MG63 (cell line): ENCODE measurements at regions not wholly inside any gene's neighbourhood (a gene's known extent, or its start where the extent isn't known, plus 50 kb on each side); places are given as distances from the start of the nearest gene placed in this dataset.
"Not testable (repeated sequence)": the region's sequence is repeated elsewhere in the genome, so short reads cannot be mapped to it uniquely, and the experiment has no call there.

Source experiments
- DNase-seq: peaks from one replicate; pipeline ENCODE4 v3.0.0-alpha.2; 2020
- H3K27me3 ChIP-seq: fragments of 250-450 bp; sonication (Bioruptor Pico); 2 replicates; pipeline ENCODE4 v1.5.1; 2020; ENCODE audit warnings: mild to moderate bottlenecking, moderate library complexity
- H3K36me3 ChIP-seq: fragments of 250-450 bp; sonication (Bioruptor Pico); 2 replicates; pipeline ENCODE4 v1.5.1; 2020; ENCODE audit warnings: mild to moderate bottlenecking, moderate library complexity
- H3K4me3 ChIP-seq: fragments of 250-450 bp; sonication (Bioruptor Pico); 2 replicates; pipeline ENCODE4 v1.5.1; 2020; ENCODE audit warnings: mild to moderate bottlenecking, moderate library complexity
- H3K9me3 ChIP-seq: fragments of 250-450 bp; sonication (Bioruptor Pico); 2 replicates; pipeline ENCODE4 v1.5.1; 2020; ENCODE audit warnings: mild to moderate bottlenecking, moderate library complexity

GRCh38 chrX:1751781-1752180, 136.9 kb downstream of the ASMT start:
- H3K4me3 ChIP-seq: no peak overlapping the region
- no peaks in the 10 kb centered on the region for H3K36me3 ChIP-seq
- DNase-seq: peak; percentile 73
- peaks cover 2% of the 10 kb centered on the region; the same call in 1 of the 2 replicates for H3K9me3 ChIP-seq
- H3K27me3 ChIP-seq: no peaks in the 10 kb centered on the region

- not testable (repeated sequence) for H3K4me3 ChIP-seq, H3K36me3 ChIP-seq, H3K9me3 ChIP-seq, DNase-seq, H3K27me3 ChIP-seq
These were observed 137.9 kb downstream of the ASMT start for GRCh38 chrX:1752799-1753198.

- peaks cover 17% of the 10 kb centered on the region for H3K9me3 ChIP-seq
- DNase-seq: peak; percentile 92
- no peaks in the 10 kb centered on the region for H3K27me3 ChIP-seq
- no peaks in the 10 kb centered on the region for H3K36me3 ChIP-seq
- H3K4me3 ChIP-seq: peak overlapping the region; percentile 11
These were observed 139.2 kb downstream of the ASMT start for GRCh38 chrX:1754077-1754476.

GRCh38 chrX:1763294-1763693, 148.4 kb downstream of the ASMT start:
- peak; percentile 30 for DNase-seq
- H3K36me3 ChIP-seq: no peaks in the 10 kb centered on the region
- no peak overlapping the region for H3K4me3 ChIP-seq
- H3K9me3 ChIP-seq: peaks cover 17% of the 10 kb centered on the region
- H3K27me3 ChIP-seq: no peaks in the 10 kb centered on the region

DNA sequence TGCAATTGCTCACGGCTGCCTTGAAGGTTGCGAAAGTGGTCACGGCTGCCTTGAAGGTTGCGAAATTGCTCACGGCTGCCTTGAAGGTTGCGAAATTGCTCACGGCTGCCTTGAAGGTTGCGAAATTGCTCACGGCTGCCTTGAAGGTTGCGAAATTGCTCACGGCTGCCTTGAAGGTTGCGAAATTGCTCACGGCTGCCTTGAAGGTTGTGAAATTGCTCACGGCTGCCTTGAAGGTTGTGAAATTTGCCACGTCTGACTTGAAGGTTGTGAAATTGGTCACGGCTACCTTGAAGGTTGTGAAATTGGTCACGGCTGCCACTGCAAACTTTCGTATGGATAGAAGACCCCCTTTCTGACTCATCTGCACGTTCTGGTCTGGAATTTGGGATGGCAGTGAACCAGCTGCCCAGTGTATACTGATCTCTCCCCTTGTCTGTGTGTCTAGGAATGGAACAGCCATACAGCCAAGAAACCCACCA, 150.1 kb downstream of the ASMT start:
- not testable (repeated sequence) for H3K27me3 ChIP-seq, H3K4me3 ChIP-seq, H3K9me3 ChIP-seq, H3K36me3 ChIP-seq
- peak; percentile 26 for DNase-seq

GRCh38 chrX:1767026-1767425, 152.2 kb downstream of the ASMT start:
- H3K36me3 ChIP-seq: no peaks in the 10 kb centered on the region
- H3K9me3 ChIP-seq: peaks cover 6% of the 10 kb centered on the region
- peaks cover 5% of the 10 kb centered on the region; the same call in 1 of the 2 replicates for H3K27me3 ChIP-seq
- no peak overlapping the region for H3K4me3 ChIP-seq
- no peak for DNase-seq

DNA sequence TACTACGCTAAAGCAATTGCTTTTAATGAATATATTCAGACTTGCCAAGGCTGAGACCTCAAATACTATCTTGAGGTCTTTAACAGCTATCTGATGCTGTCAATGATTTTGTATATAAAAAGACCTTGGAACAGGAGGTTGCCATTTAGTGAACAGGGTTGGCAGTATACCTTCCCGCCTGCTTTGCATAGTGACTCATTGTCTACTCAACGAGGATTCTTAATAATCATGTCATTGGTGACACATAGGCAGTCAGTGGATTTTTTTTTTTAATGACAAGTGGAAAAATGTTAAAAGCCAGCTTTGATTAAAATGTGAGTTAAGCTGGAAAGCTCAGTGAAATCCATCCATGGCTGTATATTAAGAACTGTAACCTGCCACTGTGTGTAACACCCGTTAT, 164.0 kb downstream of the ASMT start:
- DNase-seq: peak; percentile 72
- peaks cover 2% of the 10 kb centered on the region; the same call in 1 of the 2 replicates for H3K9me3 ChIP-seq
- 0 out of 2 replicates have a peak, but pooled peaks cover 2% of the 10 kb centered on the region for H3K27me3 ChIP-seq
- H3K4me3 ChIP-seq: no peak overlapping the region
- no peaks in the 10 kb centered on the region for H3K36me3 ChIP-seq

DNA sequence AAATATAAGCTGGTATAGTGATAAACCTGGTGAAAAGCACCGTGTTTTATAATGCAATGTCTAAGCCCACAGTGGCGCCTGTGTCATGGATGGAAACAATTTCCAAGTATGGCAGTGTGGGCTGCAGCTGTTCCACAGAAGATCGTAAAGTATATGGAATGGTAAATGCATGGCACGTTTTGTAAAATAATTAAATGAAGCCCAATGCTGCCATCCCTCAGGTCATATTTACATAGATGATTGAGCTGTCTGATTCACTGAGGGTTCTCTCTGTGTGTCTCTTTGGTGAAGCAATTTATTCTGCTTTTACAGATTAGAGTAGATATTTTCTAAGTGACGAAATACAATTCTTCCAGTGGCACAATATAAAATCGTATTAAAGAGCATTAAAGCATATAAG, 164.8 kb downstream of the ASMT start:
- no peak for DNase-seq
- 0 out of 2 replicates have a peak, but pooled peaks cover 2% of the 10 kb centered on the region for H3K27me3 ChIP-seq
- no peak overlapping the region for H3K4me3 ChIP-seq
- no peaks in the 10 kb centered on the region for H3K36me3 ChIP-seq
- peaks cover 2% of the 10 kb centered on the region; the same call in 1 of the 2 replicates for H3K9me3 ChIP-seq

- no peak overlapping the region for H3K4me3 ChIP-seq
- peaks cover 2% of the 10 kb centered on the region; the same call in 1 of the 2 replicates for H3K27me3 ChIP-seq
- H3K9me3 ChIP-seq: peaks cover 13% of the 10 kb centered on the region
- DNase-seq: no peak
- H3K36me3 ChIP-seq: no peaks in the 10 kb centered on the region
These were observed 166.9 kb downstream of the ASMT start for GRCh38 chrX:1781766-1782165.

GRCh38 chrX:1784773-1785172, 169.9 kb downstream of the ASMT start:
- peaks cover 11% of the 10 kb centered on the region for H3K9me3 ChIP-seq
- no peak overlapping the region for H3K4me3 ChIP-seq
- DNase-seq: no peak
- peaks cover 2% of the 10 kb centered on the region; the same call in 1 of the 2 replicates for H3K27me3 ChIP-seq
- no peaks in the 10 kb centered on the region for H3K36me3 ChIP-seq

DNA sequence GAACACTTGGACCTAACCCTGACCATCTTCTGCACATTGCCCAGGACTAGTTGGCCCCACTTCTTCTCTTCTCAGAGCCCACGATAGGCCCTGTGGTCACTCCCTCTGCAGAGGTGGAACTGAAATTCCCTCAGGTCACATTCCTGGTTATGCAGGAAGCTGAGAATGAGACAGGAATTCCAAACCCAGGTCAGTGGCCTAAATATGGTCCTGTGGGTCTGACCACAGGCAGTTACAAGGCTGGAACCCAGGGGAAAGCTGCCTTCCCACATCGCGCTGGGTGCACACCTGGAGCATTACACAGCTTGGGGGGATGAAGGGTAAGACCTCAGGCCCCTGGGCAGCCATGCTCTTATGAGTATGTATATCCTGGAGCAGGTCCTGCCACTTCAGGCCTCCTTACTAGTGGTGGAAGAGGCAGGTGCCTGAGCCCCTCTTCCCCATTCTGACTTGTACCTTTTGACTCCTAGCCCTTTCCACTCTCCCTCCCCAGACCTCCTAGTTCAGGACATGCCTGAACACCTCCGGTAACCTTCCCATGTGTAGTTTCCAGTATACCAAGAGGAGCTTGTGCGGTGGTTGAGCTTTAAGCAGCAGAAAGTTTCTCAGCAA, 173.5 kb downstream of the ASMT start:
- Histone ChIP-seq H3K4me3 (no peak overlapping the region), H3K9me3 (peaks cover 11% of the 10 kb centered on the region), H3K36me3 (no peaks in the 10 kb centered on the region), H3K27me3 (peaks cover 9% of the 10 kb centered on the region)
- DNase-seq: no peak

- no peak for DNase-seq
- H3K4me3 ChIP-seq: no peak overlapping the region
- no peaks in the 10 kb centered on the region; the same call in 1 of the 2 replicates for H3K9me3 ChIP-seq
- H3K27me3 ChIP-seq: peaks cover 32% of the 10 kb centered on the region
- no peaks in the 10 kb centered on the region for H3K36me3 ChIP-seq
These were observed 177.8 kb downstream of the ASMT start for GRCh38 chrX:1792636-1793035.

- H3K27me3 ChIP-seq: peaks cover 43% of the 10 kb centered on the region
- no peak for DNase-seq
- H3K36me3 ChIP-seq: no peaks in the 10 kb centered on the region
- no peak overlapping the region for H3K4me3 ChIP-seq
- no peaks in the 10 kb centered on the region; the same call in 1 of the 2 replicates for H3K9me3 ChIP-seq
These were observed 179.7 kb downstream of the ASMT start for GRCh38 chrX:1794586-1794985.

DNA sequence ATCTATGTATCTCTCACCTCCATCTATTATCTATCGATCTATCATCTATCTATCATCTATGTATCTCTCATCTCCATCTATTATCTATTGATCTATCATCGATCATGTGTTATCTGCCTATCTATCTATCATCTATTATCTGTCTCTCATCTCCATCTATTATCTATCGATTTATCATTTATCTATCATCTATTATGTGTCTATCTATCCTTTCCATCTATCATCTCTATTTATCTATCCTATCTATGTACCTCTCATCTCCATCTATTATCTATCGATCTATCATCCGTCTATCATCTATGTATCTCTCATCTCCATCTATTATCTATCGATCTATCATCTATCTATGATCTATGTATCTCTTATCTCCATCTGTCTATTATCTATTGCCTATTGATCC, 188.1 kb downstream of the ASMT start:
- peaks cover 20% of the 10 kb centered on the region; the same call in 1 of the 2 replicates for H3K27me3 ChIP-seq
- H3K4me3 ChIP-seq: no peak overlapping the region
- no peaks in the 10 kb centered on the region for H3K36me3 ChIP-seq
- DNase-seq: no peak
- peaks cover 5% of the 10 kb centered on the region; the same call in 1 of the 2 replicates for H3K9me3 ChIP-seq

DNA sequence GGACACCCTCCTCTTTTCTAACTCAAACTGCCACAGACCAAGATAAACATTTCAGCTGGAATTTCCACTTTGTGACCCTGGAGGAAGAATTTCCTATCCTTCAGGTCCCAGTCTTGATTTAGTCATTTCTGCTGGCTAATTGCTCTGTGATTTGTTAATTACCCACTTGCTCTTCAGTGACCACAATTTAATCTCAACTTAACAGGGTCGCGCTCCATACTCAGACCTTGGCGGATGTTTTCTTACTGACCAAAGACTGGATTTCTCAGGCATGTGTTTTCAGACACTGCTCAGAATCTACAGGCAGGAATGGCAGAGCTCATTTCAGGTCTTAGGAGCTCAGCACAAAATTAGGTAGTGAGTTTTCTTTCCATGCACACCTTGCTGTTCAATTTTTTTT, 188.9 kb downstream of the ASMT start:
- peaks cover 5% of the 10 kb centered on the region; the same call in 1 of the 2 replicates for H3K9me3 ChIP-seq
- DNase-seq: no peak
- no peaks in the 10 kb centered on the region for H3K36me3 ChIP-seq
- H3K4me3 ChIP-seq: no peak overlapping the region
- H3K27me3 ChIP-seq: peaks cover 12% of the 10 kb centered on the region; the same call in 1 of the 2 replicates

- Histone ChIP-seq H3K9me3 (no peaks in the 10 kb centered on the region), H3K4me3 (no peak overlapping the region), H3K36me3 (no peaks in the 10 kb centered on the region), H3K27me3 (peaks cover 11% of the 10 kb centered on the region; the same call in 1 of the 2 replicates)
- DNase-seq: peak; percentile 94
These were observed 192.5 kb downstream of the ASMT start for GRCh38 chrX:1807301-1807731.

DNA sequence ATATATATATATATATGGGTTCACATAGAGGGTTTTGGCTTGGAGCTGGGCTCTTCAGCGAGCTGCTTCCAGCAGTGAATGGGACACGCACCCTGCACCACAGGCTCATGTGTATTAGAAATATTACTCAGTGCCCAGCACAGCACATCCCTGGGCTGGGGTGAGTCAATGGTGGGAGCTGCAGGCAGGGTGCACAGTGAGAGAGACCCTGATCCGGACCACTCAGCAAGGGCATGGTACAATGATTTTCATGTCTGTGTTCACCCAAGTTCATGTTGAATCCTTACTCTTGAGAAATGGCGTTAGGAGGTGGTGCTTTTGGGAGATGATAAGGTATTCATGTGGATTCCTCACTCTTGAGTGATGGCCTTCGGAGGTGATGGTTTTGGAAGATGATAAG, 194.7 kb downstream of the ASMT start:
- peaks cover 4% of the 10 kb centered on the region; the same call in 1 of the 2 replicates for H3K27me3 ChIP-seq
- H3K9me3 ChIP-seq: no peaks in the 10 kb centered on the region
- H3K36me3 ChIP-seq: no peaks in the 10 kb centered on the region
- no peak overlapping the region for H3K4me3 ChIP-seq
- no peak for DNase-seq

DNA sequence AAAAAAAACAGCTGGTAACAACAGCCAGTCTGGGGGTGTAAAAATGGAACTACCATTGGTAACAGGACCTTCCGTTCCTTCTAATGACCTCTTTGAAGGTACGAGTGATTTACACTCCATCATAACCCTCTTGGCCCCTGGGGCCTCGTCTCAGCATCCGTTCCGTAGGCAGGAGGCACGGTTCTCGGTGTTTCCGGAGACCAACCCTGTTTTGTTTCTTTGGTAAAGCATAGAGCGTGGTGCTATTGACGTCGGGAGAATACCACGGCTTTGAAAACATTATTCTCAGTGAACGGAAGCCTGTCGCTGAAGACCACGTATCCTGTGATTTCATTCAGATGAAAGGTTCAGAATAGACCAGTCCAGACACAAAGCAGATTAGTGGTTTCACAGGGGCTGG, 198.9 kb downstream of the ASMT start:
- DNase-seq: no peak

More for the DNA sequence above, 198.9 kb downstream of the ASMT start:
- no peaks in the 10 kb centered on the region for H3K27me3 ChIP-seq
- H3K36me3 ChIP-seq: no peaks in the 10 kb centered on the region
- peaks cover 14% of the 10 kb centered on the region for H3K9me3 ChIP-seq
- H3K4me3 ChIP-seq: no peak overlapping the region
